ENCODE measurements at regions not wholly inside any gene's neighbourhood (a gene's known extent, or its start where the extent isn't known, plus 50 kb on each side); places are given as distances from the start of the nearest gene placed in this dataset.

GRCh38 chr1:244273845-244274619, 177.7 kb downstream of the ADSS2 start:
- no peak for TF ChIP-seq CTCF (IDR thresholded peaks at IDR 0.05; ENCODE audit: insufficient read depth, low read depth, low read length, missing control alignments)
- no peak overlapping the region for H3K4me3 ChIP-seq (ENCODE audit: low read length)
- DNase-seq (ENCODE audit: low read depth) = peak; percentile 89

- no peak for TF ChIP-seq CTCF (IDR thresholded peaks at IDR 0.05; ENCODE audit: insufficient read depth, low read depth, low read length, missing control alignments)
- DNase-seq (ENCODE audit: low read depth) = no peak
Measured at GRCh38 chr1:244276646-244277045, 175.1 kb downstream of the ADSS2 start.

GRCh38 chr1:244280201-244280600, 171.5 kb downstream of the ADSS2 start:
- H3K4me3 ChIP-seq (ENCODE audit: low read length) = no peak overlapping the region
- no peak for TF ChIP-seq CTCF (IDR thresholded peaks at IDR 0.05; ENCODE audit: insufficient read depth, low read depth, low read length, missing control alignments)
- DNase-seq (ENCODE audit: low read depth) = no peak

More at GRCh38 chr1:244276646-244277045, 175.1 kb downstream of the ADSS2 start:
- no peak overlapping the region for H3K4me3 ChIP-seq (ENCODE audit: low read length)

- no peak overlapping the region for H3K4me3 ChIP-seq (ENCODE audit: low read length)
- peak; percentile 42 for DNase-seq (ENCODE audit: low read depth)
- TF ChIP-seq CTCF (IDR thresholded peaks at IDR 0.05; ENCODE audit: insufficient read depth, low read depth, low read length, missing control alignments) = no peak
Measured at GRCh38 chr1:244280859-244281258, 170.8 kb downstream of the ADSS2 start.

- no peak for TF ChIP-seq CTCF (IDR thresholded peaks at IDR 0.05; ENCODE audit: insufficient read depth, low read depth, low read length, missing control alignments)
- no peak for DNase-seq (ENCODE audit: low read depth)
- H3K4me3 ChIP-seq (ENCODE audit: low read length) = no peak overlapping the region
Measured at GRCh38 chr1:244283772-244284171, 167.9 kb downstream of the ADSS2 start.

- TF ChIP-seq CTCF (IDR thresholded peaks at IDR 0.05; ENCODE audit: insufficient read depth, low read depth, low read length, missing control alignments) = no peak
Measured at GRCh38 chr1:244284641-244285156, 167.0 kb downstream of the ADSS2 start.

GRCh38 chr1:244286341-244286740, 165.4 kb downstream of the ADSS2 start:
- no peak for TF ChIP-seq CTCF (IDR thresholded peaks at IDR 0.05; ENCODE audit: insufficient read depth, low read depth, low read length, missing control alignments)
- H3K4me3 ChIP-seq (ENCODE audit: low read length) = no peak overlapping the region
- DNase-seq (ENCODE audit: low read depth) = no peak

More at GRCh38 chr1:244284641-244285156, 167.0 kb downstream of the ADSS2 start:
- DNase-seq (ENCODE audit: low read depth) = no peak
- H3K4me3 ChIP-seq (ENCODE audit: low read length) = no peak overlapping the region

All from epithelial cell of esophagus (primary cell).